Heart left ventricle (tissue), 13 donors: ENCODE measurements at regions not wholly inside any gene's neighbourhood (a gene's known extent, or its start where the extent isn't known, plus 50 kb on each side); places are given as distances from the start of the nearest gene placed in this dataset.

Experiments
- CTCF ChIP-seq, 12 donors: fragments of 200-600 bp; sonication (generic) in 4 of 12; IDR thresholded peaks; one replicate each; pipeline versions ENCODE4 v1.5.0 to v1.8.0; 2018 to 2022; ENCODE audit warnings: antibody characterized with exemption in 12 of 12, mild to moderate bottlenecking in 5 of 12
- POLR2A ChIP-seq, 2 donors: fragments of 450-650 bp; IDR thresholded peaks; one replicate each; pipeline ENCODE4 v1.6.1; 2017; ENCODE audit warnings: antibody characterized with exemption in 2 of 2, mild to moderate bottlenecking in 2 of 2, moderate library complexity in 2 of 2
- donor health status: ischemic (EF 13 %, LVEDD 7.1; RV severe dilation, severe dysfunction).
- donor health status: DM: no; HTN: yes; CAD: no.
- donor health status: DM: no; HTN: no; CAD: no.
- donor health status: ischemic (EF 25% LVEDD 6.9; RV normal size, moderate dysfunction).
- donor health status: ischemic (EF 25% LVEDD 5.7; RV mildly dilated, moderate dysfunction).
- donor health status: ischemic (EF 35%, LVEDD 5.7; RV mildly dilated, moderate dysfunction).
- donor health status: nonischemic (EF 11% LVEDD 7.7; RV severe dilation, severe dysfunction).
- donor health status: DM: yes; HTN: yes; CAD: no.
- donor health status: PGD.
- donor health status: ischemic (EF 29% LVEDD 5.4; RV normal size, mild dysfunction).
- donor health status: nonischemic (EF 23%, LVEDD 6.1; RV moderate dilation, normal function).

GRCh38 chr20:57079031-57080005, 187.1 kb downstream of the BMP7 start:
- TF ChIP-seq CTCF (IDR thresholded peaks at IDR 0.05) (no peak), POLR2A (IDR thresholded peaks at IDR 0.05) (no peak)
